GM12874 (cell line): ENCODE measurements at regions not wholly inside any gene's neighbourhood (a gene's known extent, or its start where the extent isn't known, plus 50 kb on each side); places are given as distances from the start of the nearest gene placed in this dataset.

ENCODE experiments used
- CTCF ChIP-seq: IDR thresholded peaks from 2 replicates; pipeline ENCODE4 v1.5.1; 2011; ENCODE audit warnings: low read depth, mild to moderate bottlenecking, control low read depth, low read length, moderate library complexity; ENCODE audit not compliant: insufficient read depth

DNA sequence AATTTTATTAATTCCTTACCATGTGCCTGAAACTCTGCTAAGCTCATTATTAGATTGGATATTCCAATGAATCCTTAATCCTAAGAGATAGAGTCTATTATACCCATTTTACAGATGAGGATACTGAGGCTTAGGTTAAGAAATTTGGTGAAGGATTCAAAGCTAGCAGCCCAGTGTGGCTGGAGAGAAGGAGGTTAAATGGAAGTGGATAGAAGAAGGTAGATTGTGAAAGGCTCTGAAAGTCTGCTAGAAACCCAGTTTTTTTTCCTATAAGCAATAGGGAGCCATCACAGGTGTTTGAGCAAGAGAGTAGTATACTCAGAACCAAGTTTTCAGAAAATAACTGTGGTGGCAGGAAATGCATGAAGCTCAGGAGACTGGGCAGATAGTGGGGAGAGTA is 265.8 kb upstream of the NEBL start:
- TF ChIP-seq CTCF: no peak

GRCh38 chr10:21161647-21162046 is 264.5 kb upstream of the NEBL start:
- TF ChIP-seq CTCF: no peak

- TF ChIP-seq CTCF: no peak
Observed at GRCh38 chr10:21161090-21161625, 264.0 kb upstream of the NEBL start.

DNA sequence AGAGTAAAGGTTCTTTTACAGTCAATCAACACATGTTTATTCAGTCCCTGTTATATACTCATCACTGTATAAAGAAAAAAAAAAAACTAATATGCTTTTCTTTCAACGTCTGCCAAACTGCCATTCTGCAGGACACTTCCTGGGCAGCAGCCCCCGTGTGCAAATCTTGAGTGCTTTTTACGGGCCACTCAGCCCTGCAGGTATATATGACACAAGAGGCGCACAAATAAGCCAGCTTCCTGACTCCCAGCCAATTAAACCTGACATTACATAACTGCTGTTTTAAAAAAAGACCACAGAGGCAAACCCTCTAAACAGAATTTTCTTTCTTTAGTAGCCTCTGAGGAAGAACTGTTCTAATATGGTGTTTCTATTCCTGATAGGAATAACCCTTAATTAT is 263.0 kb upstream of the NEBL start:
- TF ChIP-seq CTCF: no peak

- no peak for TF ChIP-seq CTCF
Observed at GRCh38 chr10:21159669-21160068, 262.6 kb upstream of the NEBL start.

GRCh38 chr10:21158301-21158700 is 261.2 kb upstream of the NEBL start:
- TF ChIP-seq CTCF: no peak

GRCh38 chr10:21157664-21158063 is 260.6 kb upstream of the NEBL start:
- TF ChIP-seq CTCF: no peak
